IMR-90 (cell line): ENCODE measurements at regions not wholly inside any gene's neighbourhood (a gene's known extent, or its start where the extent isn't known, plus 50 kb on each side); places are given as distances from the start of the nearest gene placed in this dataset.
A peak's percentile ranks its signal among the peaks of the same experiment; 100 is the strongest.
"Not testable (repeated sequence)": the region's sequence is repeated elsewhere in the genome, so short reads cannot be mapped to it uniquely, and the experiment has no call there.

Experiments used
- ATAC-seq: fragments of 200-7000 bp; cut with Tn5 transposase; 2 replicates; pipeline ENCODE4 v1.9.1; 2020; ENCODE audit warnings: low read depth, mild to moderate bottlenecking, moderate library complexity
- BruUV-seq: library from RNA; stranded (reverse); fragments of 400-500 nt; replicated peaks from 2 replicates; lab custom pipeline; 2021; lab: Mats Ljungman, UMichigan
- CTCF ChIA-PET: fragments of 300-600 bp; formaldehyde crosslinking; extraction: SDS; loops from one replicate; lab custom pipeline; 2021; ENCODE audit warnings: antibody characterized with exemption; lab: Yijun Ruan, JAX
- POLR2A ChIA-PET: fragments of 300-600 bp; sonication (Branson Sonifier 250); formaldehyde crosslinking; loops from one replicate; lab custom pipeline; 2022; ENCODE audit warnings: antibody characterized with exemption; ENCODE audit not compliant: unreplicated experiment; lab: Charles Lee
- DNase-seq: peaks from one replicate; pipeline ENCODE4 v3.0.0; 2013
- H2AFZ ChIP-seq: replicated peaks from 2 replicates; pipeline ENCODE3; 2013; ENCODE audit warnings: low read length, mild to moderate bottlenecking; ENCODE audit not compliant: poor library complexity
- H2AK5ac ChIP-seq: 2 replicates; pipeline ENCODE4 v1.6.1; 2013; ENCODE audit warnings: low read depth, low read length, inconsistent platforms
- H2AK9ac ChIP-seq: replicated peaks from 2 replicates; pipeline ENCODE3; 2013; ENCODE audit warnings: mild to moderate bottlenecking, low read depth, low read length, moderate library complexity; ENCODE audit not compliant: poor library complexity
- H2BK120ac ChIP-seq: 2 replicates; pipeline ENCODE4 v1.6.1; 2013; ENCODE audit warnings: low read depth, low read length, inconsistent platforms
- H2BK15ac ChIP-seq: 3 replicates; pipeline ENCODE4 v1.6.1; 2013; ENCODE audit warnings: low read depth, low read length, inconsistent platforms
- H2BK20ac ChIP-seq: 2 replicates; pipeline ENCODE4 v1.6.1; 2013; ENCODE audit warnings: low read depth, mild to moderate bottlenecking, inconsistent platforms, low read length, moderate library complexity
- H2BK5ac ChIP-seq: 2 replicates; pipeline ENCODE4 v1.6.1; 2013; ENCODE audit warnings: mild to moderate bottlenecking, low read depth, low read length, inconsistent platforms; ENCODE audit not compliant: poor library complexity, severe bottlenecking
- H3K14ac ChIP-seq: replicated peaks from 2 replicates; pipeline ENCODE4 v1.6.1; 2013; ENCODE audit warnings: low read depth, low read length, inconsistent platforms
- H3K18ac ChIP-seq: 2 replicates; pipeline ENCODE4 v1.6.1; 2013; ENCODE audit warnings: low read depth, low read length, control low read depth
- H3K23ac ChIP-seq: 2 replicates; pipeline ENCODE4 v1.6.1; 2013; ENCODE audit warnings: low read depth, low read length, inconsistent platforms
- H3K27ac ChIP-seq: 2 replicates; pipeline ENCODE4 v1.5.1; 2013; ENCODE audit warnings: mild to moderate bottlenecking, control low read depth, low read length; ENCODE audit not compliant: insufficient read depth
- H3K27me3 ChIP-seq: 2 replicates; pipeline ENCODE4 v1.6.1; 2013; ENCODE audit warnings: low read length; ENCODE audit not compliant: control insufficient read depth, insufficient read depth
- H3K36me3 ChIP-seq: 2 replicates; pipeline ENCODE4 v1.6.1; 2013; ENCODE audit warnings: low read length, mixed read lengths; ENCODE audit not compliant: control insufficient read depth, insufficient read depth
- H3K4ac ChIP-seq: 2 replicates; pipeline ENCODE4 v1.6.1; 2013; ENCODE audit warnings: low read depth, low read length, inconsistent platforms
- H3K4me1 ChIP-seq: 2 replicates; pipeline ENCODE4 v1.6.1; 2013; ENCODE audit warnings: low read length, mixed read lengths; ENCODE audit not compliant: control insufficient read depth, insufficient read depth
- H3K4me2 ChIP-seq: 2 replicates; pipeline ENCODE4 v1.6.1; 2013; ENCODE audit warnings: low read depth, mild to moderate bottlenecking, control low read depth, low read length, moderate library complexity
- H3K4me3 ChIP-seq: 2 replicates; pipeline ENCODE4 v1.5.1; 2013; ENCODE audit warnings: low read depth, mild to moderate bottlenecking, control low read depth, low read length, moderate library complexity; ENCODE audit not compliant: insufficient read depth
- H3K56ac ChIP-seq: 2 replicates; pipeline ENCODE4 v1.6.1; 2013; ENCODE audit warnings: low read length, inconsistent platforms; ENCODE audit not compliant: insufficient read depth; ENCODE audit errors: extremely low read depth
- H3K79me1 ChIP-seq, 2 experiments: 2 replicates each; pipeline ENCODE4 v1.6.1; 2013; ENCODE audit warnings: low read length in 2 of 2, inconsistent platforms in 1 of 2, low read depth in 1 of 2
- H3K9ac ChIP-seq: 2 replicates; pipeline ENCODE4 v1.6.1; 2013; ENCODE audit warnings: low read depth, low read length, control low read depth
- H3K9me1 ChIP-seq: 2 replicates; pipeline ENCODE4 v1.6.1; 2013; ENCODE audit warnings: low read length, inconsistent platforms; ENCODE audit not compliant: insufficient read depth
- H3K9me3 ChIP-seq: 2 replicates; pipeline ENCODE4 v1.6.1; 2013; ENCODE audit warnings: low read length; ENCODE audit not compliant: control insufficient read depth, insufficient read depth
- H4K20me1 ChIP-seq: 2 replicates; pipeline ENCODE4 v1.6.1; 2013; ENCODE audit warnings: low read length, inconsistent platforms; ENCODE audit not compliant: insufficient read depth
- H4K5ac ChIP-seq: 2 replicates; pipeline ENCODE4 v1.6.1; 2013; ENCODE audit warnings: mild to moderate bottlenecking, low read depth, low read length, control low read depth
- H4K8ac ChIP-seq, 2 experiments: 2 replicates each; pipeline ENCODE4 v1.6.1; 2013; ENCODE audit warnings: low read depth in 2 of 2, low read length in 2 of 2, control low read depth in 1 of 2, inconsistent platforms in 1 of 2
- H4K91ac ChIP-seq: 2 replicates; pipeline ENCODE4 v1.6.1; 2013; ENCODE audit warnings: low read depth, low read length, inconsistent platforms; ENCODE audit not compliant: insufficient read depth
- BHLHE40 ChIP-seq: fragments of 150-350 bp; IDR thresholded peaks from 2 replicates; pipeline ENCODE4 v1.6.1; 2016; ENCODE audit warnings: mild to moderate bottlenecking, low read depth, low read length
- MAFK ChIP-seq: IDR thresholded peaks from 2 replicates; pipeline ENCODE4 v1.6.1; 2012; ENCODE audit warnings: low read depth, low read length, improper control_type of control experiment
- WGBS, 2 experiments: methylation state at CpG; one replicate each; pipeline versions ENCODE4 v1.1.5 to v1.1.7; 2013; ENCODE audit warnings: missing lambda C conversion rate in 2 of 2; ENCODE audit not compliant: insufficient read length in 1 of 2; ENCODE audit errors: extremely low coverage in 2 of 2; 5-methylcytosine and 5-hydroxymethylcytosine counted together
- dilution Hi-C: fragments of 300-500 bp; cut with HindIII; formaldehyde crosslinking; loops from one replicate; pipeline ENCODE4 v1.14.3; 2018; ENCODE audit warnings: low sequenced_read_pairs; ENCODE audit not compliant: unreplicated experiment
- in situ Hi-C: fragments of 300-500 bp; cut with MboI; formaldehyde crosslinking; loops from 3 replicates; pipeline ENCODE4 v1.14.3; 2019; ENCODE audit warnings: low sequenced_read_pairs, inconsistent platforms, mixed read lengths
- intact Hi-C: fragments of 100-400 bp; cut with micrococcal nuclease; formaldehyde crosslinking; loops from 2 replicates; pipeline ENCODE4 v1.10.0; 2022

DNA sequence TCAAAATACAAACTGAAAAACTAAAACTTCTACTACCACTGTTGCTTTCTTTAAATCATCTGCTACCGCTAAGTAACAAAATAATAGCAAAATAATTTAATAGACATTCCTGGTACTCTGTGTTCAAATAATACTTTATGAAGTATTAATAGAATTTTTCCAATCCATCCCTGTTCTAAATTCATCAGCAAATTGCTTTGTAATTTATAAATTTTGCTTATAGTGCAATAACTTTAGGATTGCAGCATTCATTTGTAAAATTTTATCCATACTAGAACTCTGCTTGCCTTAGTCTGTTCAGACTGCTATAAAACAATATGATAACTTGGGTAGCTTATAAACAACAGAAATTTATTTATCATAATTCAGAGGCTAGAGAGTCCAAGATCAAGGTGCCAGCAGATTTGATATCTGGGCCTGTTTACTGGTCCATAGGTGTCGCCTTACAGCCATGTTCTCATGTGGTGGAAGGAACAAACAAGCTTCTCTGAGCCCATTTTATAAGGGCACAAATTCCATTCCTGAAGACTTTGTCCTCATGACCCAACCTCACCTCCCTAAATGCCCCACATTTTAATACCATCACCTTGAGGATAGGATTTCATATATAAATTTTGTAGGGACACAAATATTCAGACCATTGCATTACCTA, 415.1 kb upstream of the MAP2 start:
- DNase-seq (no peak), ATAC-seq (no peak)
- dilution Hi-C loops = no loop called here
- no TSS peak for BruUV-seq
- H3K9me3 ChIP-seq = peaks cover 12% of the 10 kb centered on the region
- H3K4me1 ChIP-seq = no peaks in the 10 kb centered on the region
- H4K5ac ChIP-seq = no peak overlapping the region
- POLR2A ChIA-PET = no interaction called here
- TF ChIP-seq MAFK (0 out of 2 replicates have a peak, but pooled peaks have one; percentile 19), BHLHE40 (no peak)
- H2BK120ac ChIP-seq = no peak overlapping the region
- H3K9me1 ChIP-seq = no peaks in the 10 kb centered on the region
- no peak overlapping the region for H2BK5ac ChIP-seq
- no peaks in the 10 kb centered on the region for H3K27me3 ChIP-seq
- no peak overlapping the region for H3K27ac ChIP-seq
- intact Hi-C loops = no loop called here
- no peak overlapping the region for H4K8ac ChIP-seq
- no peaks in the 10 kb centered on the region for H4K20me1 ChIP-seq
- no peak overlapping the region for H2AK5ac ChIP-seq
- no peak overlapping the region for H3K9ac ChIP-seq
- H3K79me1 ChIP-seq = no peaks in the 10 kb centered on the region
- no peak overlapping the region for H3K4me3 ChIP-seq
- H3K36me3 ChIP-seq = no peaks in the 10 kb centered on the region
- H2AK9ac ChIP-seq = no peak overlapping the region
- H3K14ac ChIP-seq = no peak overlapping the region
- CTCF ChIA-PET = no interaction called here
- WGBS, 2 experiments = no CpG with 5 or more reads among the region's 2 CpGs
- H4K91ac ChIP-seq = no peak overlapping the region
- no peak overlapping the region for H3K23ac ChIP-seq
- H3K56ac ChIP-seq = no peak overlapping the region
- no peak overlapping the region for H2BK20ac ChIP-seq
- H3K4ac ChIP-seq = no peak overlapping the region
- H2BK15ac ChIP-seq = no peak overlapping the region
- in situ Hi-C loops = no loop called here
- no peak overlapping the region for H3K18ac ChIP-seq
- no peak overlapping the region for H2AFZ ChIP-seq
- no peak overlapping the region for H3K4me2 ChIP-seq

GRCh38 chr2:209018633-209019032, 405.2 kb upstream of the MAP2 start:
- H2BK15ac ChIP-seq, H3K4ac ChIP-seq, H3K27ac ChIP-seq, H3K18ac ChIP-seq, H3K36me3 ChIP-seq, H3K14ac ChIP-seq, BruUV-seq, H3K4me3 ChIP-seq, H2AFZ ChIP-seq, DNase-seq, CTCF ChIA-PET, intact Hi-C loops, H4K20me1 ChIP-seq, H2AK5ac ChIP-seq, POLR2A ChIA-PET, H3K9me3 ChIP-seq, H2BK20ac ChIP-seq, H3K27me3 ChIP-seq, H3K79me1 ChIP-seq, in situ Hi-C loops, H3K4me1 ChIP-seq, H3K23ac ChIP-seq, H3K56ac ChIP-seq, dilution Hi-C loops, H3K4me2 ChIP-seq, H2AK9ac ChIP-seq, H4K91ac ChIP-seq, H2BK120ac ChIP-seq, H2BK5ac ChIP-seq, H4K5ac ChIP-seq, H4K8ac ChIP-seq, H3K9me1 ChIP-seq, ATAC-seq, H3K9ac ChIP-seq: not testable (repeated sequence)
- no CpG with 5 or more reads among the region's 6 CpGs for WGBS, 2 experiments
